HG03342 (cell line): ENCODE measurements at regions not wholly inside any gene's neighbourhood (a gene's known extent, or its start where the extent isn't known, plus 50 kb on each side); places are given as distances from the start of the nearest gene placed in this dataset.

Source experiments
- ATAC-seq: cut with Tn5 transposase; IDR thresholded peaks from one replicate; pipeline ENCODE4 v1.9.1; 2021; ENCODE audit warnings: mild to moderate bottlenecking, moderate library complexity; ENCODE audit not compliant: unreplicated experiment

DNA sequence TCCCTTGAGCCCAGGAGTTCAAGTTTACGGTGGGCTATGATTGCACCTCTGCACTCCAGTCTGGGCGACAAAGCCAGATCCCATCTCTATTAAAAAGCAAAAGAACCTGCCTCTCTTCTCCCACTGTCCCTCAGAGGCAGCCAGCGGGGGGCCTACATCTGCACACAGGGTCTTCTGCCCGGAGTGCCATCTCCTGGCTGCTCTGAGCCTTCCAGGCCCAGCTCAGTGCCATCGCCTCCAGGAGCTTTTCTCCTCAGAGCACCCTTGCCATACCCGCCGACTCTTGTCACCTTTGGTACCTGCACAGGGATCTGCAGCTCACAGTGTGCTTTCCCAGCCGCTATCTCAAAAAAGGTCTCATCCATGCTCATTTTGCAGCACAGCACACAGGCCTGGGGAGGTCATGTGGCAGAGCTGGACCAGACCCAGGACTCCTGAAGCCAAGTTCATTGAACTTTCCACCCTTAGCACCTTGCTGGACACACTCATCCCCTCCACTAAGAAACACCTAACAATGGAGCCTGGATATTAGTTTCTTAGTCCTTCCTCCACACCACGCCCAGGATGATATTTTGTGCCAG, 186.3 kb downstream of the HAUS1 start:
- no peak for ATAC-seq

DNA sequence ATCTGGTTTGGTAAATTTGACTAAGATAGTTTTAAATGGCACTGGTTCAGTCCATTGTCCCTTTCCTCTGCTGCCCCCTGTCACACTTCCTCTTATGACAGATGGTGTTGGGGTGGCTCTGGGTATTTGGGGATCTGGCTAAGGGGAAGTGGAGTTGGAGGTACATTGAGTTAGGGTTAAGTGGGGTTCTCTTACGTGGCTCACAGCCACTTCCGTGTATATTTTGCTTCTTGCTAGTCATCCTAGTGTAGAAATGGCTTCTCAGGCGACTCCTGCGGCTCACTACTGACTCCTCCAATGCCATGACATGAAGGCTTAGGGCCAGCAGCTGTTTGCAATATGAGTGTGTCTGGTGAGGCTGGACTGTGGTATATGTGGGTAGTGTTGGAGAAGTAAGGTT, 187.0 kb downstream of the HAUS1 start:
- ATAC-seq = no peak

DNA sequence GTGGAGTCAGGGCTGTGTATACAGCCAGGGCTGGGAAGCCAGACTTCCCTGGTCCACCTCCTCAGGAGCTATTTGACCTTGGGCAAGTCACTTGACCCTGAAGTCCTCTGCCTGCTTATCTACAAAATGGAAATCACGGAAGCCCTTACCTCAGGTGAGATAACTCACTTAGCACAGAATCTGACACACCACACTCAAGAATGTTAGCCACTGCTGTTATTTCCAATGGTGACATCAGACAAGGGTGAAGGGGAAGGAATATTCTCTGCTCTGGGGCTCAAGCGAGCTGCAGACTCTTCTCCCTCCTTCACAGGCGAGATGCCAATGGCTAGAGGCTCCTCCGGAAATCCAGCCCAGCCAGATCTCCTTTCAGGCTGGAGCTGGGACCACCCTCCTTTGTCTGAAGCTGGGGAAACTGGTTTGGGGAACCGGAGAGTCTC, 189.6 kb downstream of the HAUS1 start:
- no peak for ATAC-seq

- no peak for ATAC-seq
Observed at GRCh38 chr18:46294318-46294717, 190.1 kb downstream of the HAUS1 start.

DNA sequence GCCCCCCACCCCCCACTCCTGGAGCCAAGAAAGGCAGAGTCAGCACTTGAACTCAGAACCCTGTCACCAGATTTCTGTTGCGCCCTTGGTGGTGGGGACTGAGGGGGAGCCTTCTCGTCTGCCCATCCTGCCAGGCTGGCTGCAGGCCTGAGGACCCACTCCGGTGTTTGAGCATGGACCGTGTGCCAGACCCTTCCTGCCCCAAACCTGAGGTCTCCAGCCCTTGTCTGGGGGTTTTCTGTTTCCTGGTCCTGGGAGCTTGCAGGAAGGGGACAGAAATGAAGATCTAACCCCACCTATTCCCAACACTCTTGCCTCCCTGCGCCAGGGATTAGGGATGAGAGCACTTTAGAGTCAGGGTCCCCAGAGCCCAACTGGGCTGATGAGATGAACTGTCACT, 190.6 kb downstream of the HAUS1 start:
- no peak for ATAC-seq

GRCh38 chr18:46295416-46295815, 191.2 kb downstream of the HAUS1 start:
- no peak for ATAC-seq

DNA sequence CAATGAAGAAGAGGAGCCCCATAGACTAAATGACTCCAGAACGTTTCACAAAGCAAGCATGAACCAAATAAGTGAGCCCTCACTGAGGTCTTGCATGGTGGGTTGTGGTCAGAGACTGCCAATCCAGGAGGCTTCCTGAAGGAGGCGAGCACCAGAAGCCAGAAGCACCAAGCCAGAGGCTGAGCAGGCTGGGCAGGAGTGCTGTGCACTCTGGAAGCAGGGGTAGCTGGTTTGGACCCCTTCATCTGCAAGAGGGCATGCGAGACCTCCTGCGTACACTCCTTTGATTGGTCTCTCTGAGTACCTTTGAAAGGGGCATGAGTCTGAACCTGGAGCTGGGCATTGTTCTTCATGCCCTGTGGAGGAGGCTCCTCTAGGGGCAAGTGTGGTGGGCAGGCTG, 192.5 kb downstream of the HAUS1 start:
- ATAC-seq = no peak

GRCh38 chr18:46297124-46297523, 192.9 kb downstream of the HAUS1 start:
- no peak for ATAC-seq

GRCh38 chr18:46297621-46298020, 193.4 kb downstream of the HAUS1 start:
- no peak for ATAC-seq

GRCh38 chr18:46298511-46298910, 194.3 kb downstream of the HAUS1 start:
- no peak for ATAC-seq

GRCh38 chr18:46299465-46300008, 195.4 kb downstream of the HAUS1 start:
- no peak for ATAC-seq

GRCh38 chr18:46301081-46301480, 196.9 kb downstream of the HAUS1 start:
- ATAC-seq = no peak

- ATAC-seq = no peak
Observed at GRCh38 chr18:46301571-46301970, 197.4 kb downstream of the HAUS1 start.

DNA sequence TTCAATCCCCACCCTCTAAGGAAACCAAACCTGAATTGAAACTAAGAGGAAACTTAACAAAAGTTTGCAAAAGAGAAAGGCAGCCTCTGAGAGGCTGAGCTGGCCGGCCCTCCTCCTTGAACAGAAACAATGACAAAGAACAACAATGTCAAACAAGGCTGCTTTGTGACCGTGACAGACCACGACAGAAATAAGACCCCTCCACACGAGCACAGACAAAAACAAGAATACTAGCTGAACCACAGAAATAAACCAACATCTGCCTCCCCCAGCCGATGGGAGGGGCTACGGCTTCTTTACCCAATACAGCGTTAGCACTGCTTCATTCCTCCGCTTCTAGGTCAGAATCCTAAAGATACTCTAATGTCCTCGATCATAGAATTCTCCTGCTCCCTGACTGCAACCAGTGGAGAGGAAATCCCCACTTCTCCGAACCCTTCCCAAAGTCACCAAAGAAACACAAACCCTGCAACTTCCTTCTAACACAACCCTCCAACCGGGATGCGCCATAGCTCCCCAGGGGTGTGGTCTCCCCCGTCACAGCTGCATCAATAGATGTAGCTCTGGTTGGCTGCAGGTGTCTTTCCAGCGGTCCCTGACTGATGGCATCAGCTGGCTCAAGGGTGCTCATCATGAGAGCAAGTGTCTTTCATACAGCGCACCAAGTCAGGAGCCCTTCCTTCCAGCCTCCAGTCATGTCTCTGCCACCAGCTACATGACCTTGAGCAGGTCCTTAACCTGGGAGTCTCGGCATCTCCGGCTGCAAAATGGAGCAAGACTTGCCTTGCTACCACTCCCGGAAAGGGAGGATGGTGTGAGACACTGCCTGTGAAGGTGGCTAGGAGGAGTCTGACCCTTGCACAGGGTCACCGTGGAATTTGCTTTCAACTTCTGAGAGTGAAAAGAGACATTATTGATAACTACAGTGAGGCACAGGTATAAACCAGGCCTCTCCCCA, 198.6 kb downstream of the HAUS1 start:
- ATAC-seq = no peak

DNA sequence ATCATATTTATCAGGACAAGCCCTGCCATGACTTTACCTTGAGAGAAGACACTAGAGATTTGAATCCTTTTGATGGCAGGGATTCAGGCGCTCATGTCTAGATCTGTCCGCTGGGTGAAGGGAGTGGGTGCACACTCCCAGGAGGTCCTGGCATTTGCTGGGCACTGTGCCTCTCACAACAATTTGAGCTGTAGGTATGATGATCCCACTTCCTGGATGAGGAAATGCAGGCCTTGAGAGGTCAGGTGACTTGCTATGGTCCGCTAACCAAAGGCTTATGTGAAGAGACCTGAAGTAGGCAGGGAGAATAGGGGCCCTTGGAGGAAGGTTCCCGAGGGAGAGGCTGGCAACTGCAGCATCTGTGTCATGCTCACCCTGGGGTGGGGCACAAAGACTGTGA, 206.1 kb downstream of the HAUS1 start:
- no peak for ATAC-seq

GRCh38 chr18:46310675-46311345, 206.6 kb downstream of the HAUS1 start:
- no peak for ATAC-seq

DNA sequence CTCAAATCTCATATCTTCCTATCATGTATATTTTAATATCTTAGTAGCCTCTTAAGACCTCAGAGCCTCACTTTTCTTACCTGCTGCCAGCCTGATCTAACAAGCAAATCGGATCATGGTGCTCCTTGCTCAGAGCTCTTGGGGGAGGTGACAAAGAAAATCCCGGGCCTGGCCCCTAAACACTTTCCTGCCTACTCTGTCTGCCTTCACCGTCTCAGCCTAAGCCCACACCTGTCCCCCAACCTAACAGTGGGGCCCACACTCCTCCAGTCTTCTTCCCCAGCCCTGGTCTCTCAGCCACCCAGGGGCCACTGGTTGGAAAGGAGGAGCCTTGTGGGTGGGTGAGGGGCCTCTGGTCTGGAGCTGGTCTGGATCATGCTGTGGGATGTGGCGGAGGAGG, 207.3 kb downstream of the HAUS1 start:
- ATAC-seq = no peak

DNA sequence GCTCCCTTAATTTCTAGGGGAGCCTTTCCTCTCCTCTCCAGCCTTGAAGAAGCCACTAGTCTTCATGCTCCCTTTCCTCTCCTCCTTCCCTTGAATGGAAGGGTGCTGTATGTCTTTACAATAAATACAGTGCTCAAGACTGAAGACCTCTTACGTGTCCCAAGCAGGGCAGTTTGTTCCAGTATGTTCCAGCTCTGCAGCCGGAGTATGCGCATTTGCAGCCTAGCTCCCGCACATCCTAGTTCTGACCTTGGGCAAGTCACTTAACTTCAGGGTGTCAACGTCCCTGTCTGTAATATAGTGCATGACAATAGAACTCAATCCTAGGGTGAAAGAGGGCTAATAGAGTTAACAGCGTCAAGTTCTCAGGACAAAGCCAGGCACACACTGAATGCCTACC, 208.0 kb downstream of the HAUS1 start:
- no peak for ATAC-seq

DNA sequence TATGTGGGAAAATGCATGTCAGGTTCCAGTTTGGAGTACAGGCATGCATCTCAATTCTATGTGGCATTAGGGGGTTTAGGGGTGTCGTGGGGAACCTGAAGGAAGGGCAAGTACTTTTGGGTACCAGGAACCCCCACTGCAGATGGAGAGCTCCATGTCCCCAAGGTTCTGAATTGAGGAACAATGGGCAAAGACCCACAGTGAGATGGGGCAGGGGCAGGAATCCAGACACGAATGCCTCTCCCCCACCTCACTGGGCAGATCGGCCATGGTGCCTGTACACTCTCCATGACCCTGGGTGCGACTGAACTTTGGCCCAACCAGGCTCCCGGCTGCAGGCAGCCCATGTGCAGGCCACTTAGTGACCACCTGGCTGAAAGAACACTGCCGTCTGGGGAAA, 209.3 kb downstream of the HAUS1 start:
- no peak for ATAC-seq

DNA sequence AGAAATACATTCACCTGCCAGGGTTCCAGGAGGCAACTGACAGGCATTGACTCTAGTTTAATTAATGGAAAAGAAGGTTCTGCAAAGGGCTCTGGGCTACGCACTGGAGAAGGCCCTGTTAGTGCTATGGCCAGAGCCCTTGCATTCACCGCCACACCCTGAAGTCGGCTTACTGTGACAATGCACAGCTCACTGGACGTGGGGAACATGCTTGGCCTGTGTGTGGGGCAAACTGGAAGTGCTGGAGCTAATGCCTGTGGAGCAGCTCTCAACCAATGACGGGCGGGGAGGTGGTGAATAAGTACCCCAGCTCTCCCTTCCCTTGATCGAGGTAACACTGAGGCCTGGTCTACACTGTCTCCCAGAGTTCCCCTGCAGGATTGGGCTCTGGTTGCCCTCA, 209.8 kb downstream of the HAUS1 start:
- no peak for ATAC-seq

GRCh38 chr18:46315161-46315560, 211.0 kb downstream of the HAUS1 start:
- ATAC-seq = no peak

- no peak for ATAC-seq
Observed at GRCh38 chr18:46318356-46318755, 214.2 kb downstream of the HAUS1 start.
